ENCODE measurements at regions not wholly inside any gene's neighbourhood (a gene's known extent, or its start where the extent isn't known, plus 50 kb on each side); places are given as distances from the start of the nearest gene placed in this dataset.

DNA sequence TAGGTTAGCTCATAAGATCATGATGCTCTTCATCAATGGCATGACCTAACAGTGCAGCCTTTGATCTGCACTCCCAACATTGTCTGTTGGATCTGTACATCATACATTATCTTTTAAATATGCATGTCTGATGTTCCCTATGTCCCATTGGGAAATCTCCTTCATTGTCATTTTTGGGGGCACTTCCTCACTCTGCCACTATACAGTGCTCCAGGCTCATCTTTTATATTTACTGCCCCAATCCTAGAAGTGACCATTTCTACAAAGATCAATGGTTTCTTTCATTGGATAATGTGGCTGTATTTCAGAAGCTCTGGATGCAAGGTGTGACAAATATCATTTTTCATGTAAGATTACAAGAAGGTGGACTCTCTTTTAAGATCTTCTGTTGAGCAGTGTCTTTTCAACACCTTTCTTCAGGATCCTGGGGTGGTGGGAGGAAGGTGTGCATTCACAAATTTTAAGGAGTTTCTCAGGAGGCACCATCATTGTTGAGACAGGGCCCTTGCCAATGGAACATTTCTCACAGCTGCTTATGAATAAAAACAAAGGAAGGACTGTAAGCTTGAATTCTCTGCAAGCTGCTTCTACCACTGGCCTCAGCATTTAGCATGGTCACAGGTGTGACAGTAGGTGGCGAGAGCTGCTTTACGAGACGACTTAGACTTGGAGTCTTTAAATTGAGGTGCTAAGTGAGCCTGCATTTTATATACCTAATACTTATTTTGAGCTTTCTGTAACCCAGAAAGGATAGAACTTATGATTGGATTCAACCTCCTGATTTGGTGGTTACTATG, 403.0 kb downstream of the LMO7 start:
- no peak for DNase-seq

DNA sequence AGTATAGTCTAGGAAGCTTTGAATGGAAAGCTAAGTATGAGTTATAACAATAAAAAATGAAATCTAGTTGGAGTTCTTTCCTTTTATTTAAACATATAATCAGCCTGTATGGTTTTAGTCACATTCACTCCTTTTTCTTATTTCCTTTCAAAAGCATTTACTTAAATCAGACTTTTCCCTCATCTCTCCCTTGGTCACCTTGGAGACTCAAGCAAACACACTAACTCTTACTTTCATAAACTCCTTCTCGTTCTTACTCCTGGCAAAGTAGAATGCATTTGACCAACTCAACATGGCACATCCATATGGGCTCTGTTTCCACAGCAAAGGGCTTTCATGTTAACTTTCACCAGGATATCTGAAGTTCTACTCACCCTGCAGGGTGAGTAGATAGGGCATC, 400.0 kb downstream of the LMO7 start:
- DNase-seq, result no peak

DNA sequence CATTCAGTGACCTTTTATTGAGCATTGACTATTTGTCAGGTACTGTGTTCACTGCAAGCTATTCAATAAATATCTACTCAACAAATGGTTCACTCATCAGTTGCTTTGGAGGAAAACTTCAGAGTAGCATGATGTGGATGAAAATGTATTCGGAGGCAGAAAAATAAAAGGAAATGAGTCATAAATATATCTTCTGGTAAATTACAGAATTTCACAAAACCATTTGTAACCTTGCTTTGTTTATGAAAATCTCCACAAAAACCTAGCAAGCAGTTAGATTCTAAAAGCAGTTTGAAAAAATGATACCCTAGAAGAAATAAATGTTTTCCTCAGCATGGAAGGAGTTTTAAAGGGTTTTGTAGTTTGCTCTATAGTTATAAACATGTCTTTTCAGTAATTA, 399.6 kb downstream of the LMO7 start:
- no peak for DNase-seq

GRCh38 chr13:76029706-76030105, 393.6 kb downstream of the LMO7 start:
- no peak for DNase-seq

GRCh38 chr13:76029088-76029487, 393.0 kb downstream of the LMO7 start:
- DNase-seq, result no peak

GRCh38 chr13:76027131-76027530, 391.0 kb downstream of the LMO7 start:
- DNase-seq, result no peak

DNA sequence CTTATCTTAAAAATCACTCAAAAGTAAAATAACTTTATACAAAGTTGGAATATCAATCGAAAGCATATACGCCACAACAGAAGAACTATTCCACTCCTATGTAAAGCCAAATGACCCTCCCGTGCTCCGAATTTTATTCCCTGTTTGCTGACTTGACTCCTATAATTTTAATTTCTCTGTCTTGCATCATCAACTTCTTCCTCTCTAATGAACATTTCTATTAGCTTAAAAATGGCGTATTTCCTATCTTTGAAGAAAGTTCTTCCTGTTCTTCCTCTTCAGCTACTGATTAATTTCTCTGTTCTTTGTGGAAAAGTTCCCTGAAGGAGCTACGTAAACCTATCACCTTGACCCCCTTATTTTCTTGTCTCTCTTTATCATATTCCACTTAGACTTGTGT, 389.3 kb downstream of the LMO7 start:
- no peak for DNase-seq

- no peak for DNase-seq
Observed at GRCh38 chr13:76024151-76024550, 388.0 kb downstream of the LMO7 start.

- DNase-seq, result no peak
Observed at GRCh38 chr13:76023652-76024051, 387.5 kb downstream of the LMO7 start.

DNA sequence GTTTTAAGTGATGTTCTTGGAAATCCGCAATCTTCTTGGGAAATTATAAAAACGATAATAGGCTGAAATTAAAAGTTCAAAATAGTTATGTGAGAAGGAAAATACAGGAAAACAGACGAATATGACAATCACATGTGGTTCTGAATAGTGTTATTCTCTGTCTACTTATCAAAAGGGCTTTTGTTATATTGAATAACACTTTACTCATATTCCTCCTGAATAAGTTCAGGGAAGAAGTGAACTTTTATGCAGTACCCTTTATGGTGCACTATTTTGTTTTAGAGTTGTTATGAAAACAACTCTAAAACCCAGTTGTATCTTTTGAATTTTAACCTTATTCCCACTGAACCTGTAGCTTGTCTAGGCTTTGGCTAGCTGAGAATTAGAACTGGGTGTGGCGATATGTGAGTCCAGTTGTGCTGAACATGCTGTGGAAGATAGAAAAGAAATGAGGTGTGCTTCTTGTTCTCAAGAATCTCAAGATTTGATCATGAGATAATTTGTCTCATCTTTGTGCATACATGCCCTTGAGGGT, 384.4 kb downstream of the LMO7 start:
- DNase-seq, result no peak

DNA sequence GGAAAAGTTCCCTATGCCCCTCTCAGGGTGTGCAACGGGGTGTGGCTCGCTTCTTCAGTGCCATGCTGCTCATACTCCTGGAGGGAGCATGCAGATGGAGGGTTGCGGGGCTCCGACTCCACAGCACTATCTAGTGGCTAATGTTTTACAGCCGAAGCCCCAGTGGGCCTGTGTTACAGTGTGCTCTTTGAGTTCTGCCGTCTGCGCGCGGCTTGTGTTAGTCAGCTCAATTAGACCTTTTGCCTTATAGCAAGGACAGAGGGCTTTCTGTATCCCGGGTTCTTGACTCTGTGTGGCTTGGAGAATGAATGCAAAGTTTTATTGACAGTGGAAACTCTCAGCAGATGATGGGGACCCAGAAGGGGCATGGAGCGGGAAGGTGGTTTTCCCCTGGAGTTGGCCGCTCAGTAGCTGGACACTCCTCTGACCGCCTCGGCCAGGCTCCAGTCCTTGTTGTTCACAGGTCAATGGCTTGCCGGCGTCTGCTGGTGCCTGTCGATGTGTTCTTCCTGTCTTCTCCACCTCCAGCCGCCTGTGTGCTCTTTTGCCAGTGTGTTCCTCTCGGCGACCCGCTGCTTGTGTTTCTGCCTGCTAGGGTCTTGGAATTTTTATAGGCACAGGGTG, 383.4 kb downstream of the LMO7 start:
- DNase-seq, result no peak

- no peak for DNase-seq
Observed at GRCh38 chr13:76017861-76018556, 381.9 kb downstream of the LMO7 start.

- DNase-seq, result no peak
Observed at GRCh38 chr13:76016799-76017400, 380.8 kb downstream of the LMO7 start.

- no peak for DNase-seq
Observed at GRCh38 chr13:76014406-76015318, 378.5 kb downstream of the LMO7 start.

GRCh38 chr13:76012091-76012721, 376.1 kb downstream of the LMO7 start:
- no peak for DNase-seq

- no peak for DNase-seq
Observed at GRCh38 chr13:76009267-76009890, 373.2 kb downstream of the LMO7 start.

DNA sequence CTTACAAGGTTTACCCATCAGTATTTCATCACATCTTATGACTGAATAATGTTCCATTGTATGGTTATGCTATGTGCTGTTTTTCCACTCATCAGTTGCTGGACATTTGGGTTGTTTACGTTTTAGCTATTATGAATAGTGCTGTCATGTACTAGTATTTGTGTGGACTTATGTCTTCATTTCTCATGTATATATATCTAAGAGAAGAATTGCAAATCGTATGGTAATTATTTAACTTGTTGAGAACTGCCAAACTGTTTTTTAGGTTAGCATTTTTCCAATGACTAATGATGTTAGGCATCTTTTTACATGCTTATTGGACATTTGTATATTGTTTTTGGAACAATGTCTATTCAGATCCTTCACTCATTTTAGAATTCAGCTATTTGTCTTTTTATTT, 368.3 kb downstream of the LMO7 start:
- DNase-seq, result no peak

- DNase-seq, result no peak
Observed at GRCh38 chr13:76000131-76000530, 364.0 kb downstream of the LMO7 start.

DNA sequence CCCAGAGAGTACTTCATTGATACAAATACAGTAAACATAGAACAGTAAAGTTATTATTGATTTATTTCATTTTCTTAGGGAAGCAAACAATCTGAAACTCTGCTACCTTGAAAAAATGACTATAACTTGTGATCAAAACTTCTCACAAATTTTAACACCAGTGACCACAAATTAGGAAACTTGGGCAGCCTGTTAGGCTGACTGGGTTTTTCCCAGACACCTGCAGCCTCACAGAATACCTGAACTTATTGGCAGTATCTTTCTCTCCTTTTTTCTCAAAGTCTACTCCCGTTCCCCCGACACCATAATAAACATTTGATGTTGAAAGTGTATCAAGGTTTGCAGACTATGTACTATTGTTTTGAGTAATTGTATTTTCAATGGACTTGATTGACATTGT, 360.5 kb downstream of the LMO7 start:
- DNase-seq, result no peak

DNA sequence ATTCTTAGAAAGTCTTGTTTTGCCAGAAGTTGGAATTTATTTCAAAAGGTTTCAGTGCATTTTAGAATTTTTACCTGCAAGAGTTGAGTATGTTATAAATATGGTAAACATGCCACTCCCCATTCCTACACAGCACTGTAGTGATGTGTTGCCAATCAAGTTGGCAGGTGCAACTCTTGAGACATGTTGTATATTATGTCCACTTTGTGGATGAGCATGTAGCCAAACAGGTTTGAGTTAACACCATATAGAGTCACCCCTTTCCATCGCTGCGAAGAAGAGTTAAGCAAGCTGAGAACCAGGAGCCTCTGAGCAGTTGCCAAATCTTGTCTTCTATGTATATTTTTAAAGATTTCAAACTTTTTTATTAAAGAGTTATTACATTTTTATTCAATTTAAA, 359.8 kb downstream of the LMO7 start:
- no peak for DNase-seq

- no peak for DNase-seq
Observed at GRCh38 chr13:75993823-75994222, 357.7 kb downstream of the LMO7 start.

Data from stimulated activated CD4-positive, alpha-beta T cell treated with anti-CD3 and anti-CD28 coated beads, Interleukin-4, amount 100 ng/mL, for 24 hours (primary cell).